ENCODE measurements at regions not wholly inside any gene's neighbourhood (a gene's known extent, or its start where the extent isn't known, plus 50 kb on each side); places are given as distances from the start of the nearest gene placed in this dataset.
A peak's percentile ranks its signal among the peaks of the same experiment; 100 is the strongest.

DNA sequence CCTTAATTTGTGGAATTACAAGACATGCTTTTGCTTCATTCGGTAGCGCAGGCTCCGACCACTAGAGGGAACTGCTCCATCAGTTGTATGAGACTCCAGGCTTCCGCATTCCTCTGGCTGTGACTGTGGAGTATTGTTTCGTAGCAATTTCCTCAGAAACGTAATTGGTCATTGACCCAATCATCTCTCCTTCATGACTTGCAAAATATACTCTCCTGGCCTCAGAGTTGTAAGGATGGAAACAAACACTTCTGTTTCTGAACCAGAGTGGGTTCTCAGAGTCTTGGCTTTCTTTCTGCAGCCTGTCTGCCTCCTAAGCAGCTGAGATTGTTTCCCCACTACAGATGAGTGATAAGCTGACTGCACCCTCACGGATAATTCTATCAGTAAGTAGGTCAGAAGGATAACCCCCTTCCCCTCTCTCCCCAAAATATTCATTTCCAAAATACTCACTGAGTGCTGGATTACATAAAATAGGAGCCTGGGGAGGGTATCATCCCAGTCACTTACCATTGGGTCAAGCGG is 146.8 kb upstream of the ZC3H12C start:
- ChIA-PET CTCF (interaction anchor here (0.6 to 0.7 kb wide), 2 partner anchors 124 to 184 kb away, joined by 3 read pairs; no protein-coding TSS in a partner anchor), POLR2A (no interaction called here)
- TF ChIP-seq ELF4 (IDR thresholded peaks at IDR 0.05) (peak; percentile 62; the same call in 1 of the 2 replicates), FOXK2 (IDR thresholded peaks at IDR 0.05) (no peak), FOXA1 (IDR thresholded peaks at IDR 0.05) (no peak)
- DNase-seq (ENCODE audit: extremely low spot score): peak; percentile 75

DNA sequence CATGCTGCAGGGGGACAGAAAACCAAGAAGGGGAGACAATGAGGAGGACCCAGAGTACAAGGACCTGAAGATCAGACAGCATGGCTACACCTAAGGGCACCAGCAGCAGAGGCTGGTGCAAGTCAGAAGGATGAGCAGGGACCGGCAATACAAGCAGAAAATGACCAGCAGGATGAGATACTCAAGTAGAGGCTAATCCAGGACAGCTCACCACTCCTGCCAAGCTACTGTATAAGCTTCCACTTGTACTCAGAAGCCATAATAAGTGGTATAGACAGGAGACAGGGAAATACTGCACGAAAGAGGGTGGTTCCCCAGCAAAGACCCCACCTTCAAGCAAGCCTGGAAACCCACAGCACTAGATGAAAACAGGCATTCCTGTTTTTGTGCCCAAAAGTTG is 138.7 kb upstream of the ZC3H12C start:
- DNase-seq (ENCODE audit: extremely low spot score): no peak
- CTCF ChIA-PET: no interaction called here
- TF ChIP-seq SUZ12 (IDR thresholded peaks at IDR 0.05): no peak
- TF ChIP-seq ELF4 (IDR thresholded peaks at IDR 0.05): no peak
- TF ChIP-seq SP1 (IDR thresholded peaks at IDR 0.05): no peak
- no peak for TF ChIP-seq PKNOX1 (IDR thresholded peaks at IDR 0.05)
- POLR2A ChIA-PET: no interaction called here

- POLR2A ChIA-PET: no interaction called here
- DNase-seq (ENCODE audit: extremely low spot score): no peak
- no peak for TF ChIP-seq ELF4 (IDR thresholded peaks at IDR 0.05)
- TF ChIP-seq PKNOX1 (IDR thresholded peaks at IDR 0.05): no peak
- TF ChIP-seq HDGF (IDR thresholded peaks at IDR 0.05; ENCODE audit: borderline replicate concordance): no peak
- TF ChIP-seq TARDBP (IDR thresholded peaks at IDR 0.05): no peak
- no peak for TF ChIP-seq ARNT (IDR thresholded peaks at IDR 0.05)
- TF ChIP-seq CTBP1 (IDR thresholded peaks at IDR 0.05; ENCODE audit: borderline replicate concordance): no peak
- TF ChIP-seq SP1 (IDR thresholded peaks at IDR 0.05): no peak
- TF ChIP-seq BHLHE40 (IDR thresholded peaks at IDR 0.05; ENCODE audit: borderline replicate concordance): no peak
- no peak for TF ChIP-seq NFRKB (IDR thresholded peaks at IDR 0.05)
- no peak for TF ChIP-seq LEF1 (IDR thresholded peaks at IDR 0.05; ENCODE audit: borderline replicate concordance)
- TF ChIP-seq ZNF384 (IDR thresholded peaks at IDR 0.05): no peak
- TF ChIP-seq L3MBTL2 (conservative IDR thresholded peaks at IDR 0.05): no peak
- TF ChIP-seq FOXM1 (IDR thresholded peaks at IDR 0.05; ENCODE audit: borderline replicate concordance): no peak
- CTCF ChIA-PET: no interaction called here
Measured at GRCh38 chr11:109956124-109956793, 136.9 kb upstream of the ZC3H12C start.

DNA sequence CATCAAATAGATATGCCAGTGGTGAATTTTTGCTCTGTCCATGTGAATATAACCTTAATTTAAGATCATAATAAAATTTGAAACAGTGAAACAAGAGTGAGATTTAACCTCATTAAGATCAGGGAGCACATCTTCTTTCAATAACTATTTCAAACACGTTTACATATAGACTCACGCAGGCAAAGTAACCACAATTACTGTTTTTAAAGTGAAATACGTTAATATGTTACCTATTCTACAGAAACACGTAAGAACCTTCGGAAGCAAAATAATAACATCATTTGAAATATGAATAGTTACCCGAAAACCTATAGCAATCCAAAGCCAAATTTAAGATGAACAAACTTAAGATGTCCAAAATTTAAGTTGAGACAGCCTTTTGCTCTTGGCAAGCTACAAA is 136.2 kb upstream of the ZC3H12C start:
- ChIA-PET CTCF (interaction anchor here (0.6 kb wide), 1 partner anchor 215 kb away, joined by 3 read pairs; no protein-coding TSS in a partner anchor), POLR2A (no interaction called here)
- TF ChIP-seq ELF4 (IDR thresholded peaks at IDR 0.05) (no peak), FOXA1 (IDR thresholded peaks at IDR 0.05) (no peak), SUZ12 (IDR thresholded peaks at IDR 0.05) (no peak), HDGF (IDR thresholded peaks at IDR 0.05; ENCODE audit: borderline replicate concordance) (no peak), FOXM1 (IDR thresholded peaks at IDR 0.05; ENCODE audit: borderline replicate concordance) (no peak), FOXK2 (IDR thresholded peaks at IDR 0.05) (no peak), L3MBTL2 (conservative IDR thresholded peaks at IDR 0.05) (no peak)
- DNase-seq (ENCODE audit: extremely low spot score): no peak

GRCh38 chr11:109957601-109958000 is 135.6 kb upstream of the ZC3H12C start:
- TF ChIP-seq FOXK2 (IDR thresholded peaks at IDR 0.05) (no peak), HDGF (IDR thresholded peaks at IDR 0.05; ENCODE audit: borderline replicate concordance) (no peak), FOXA1 (IDR thresholded peaks at IDR 0.05) (no peak), SUZ12 (IDR thresholded peaks at IDR 0.05) (no peak), L3MBTL2 (conservative IDR thresholded peaks at IDR 0.05) (no peak), NFRKB (IDR thresholded peaks at IDR 0.05) (no peak), ELF4 (IDR thresholded peaks at IDR 0.05) (no peak), CTBP1 (IDR thresholded peaks at IDR 0.05; ENCODE audit: borderline replicate concordance) (no peak), LEF1 (IDR thresholded peaks at IDR 0.05; ENCODE audit: borderline replicate concordance) (no peak), TARDBP (IDR thresholded peaks at IDR 0.05) (no peak), ZNF384 (IDR thresholded peaks at IDR 0.05) (no peak), ARNT (IDR thresholded peaks at IDR 0.05) (no peak), SP1 (IDR thresholded peaks at IDR 0.05) (no peak), PKNOX1 (IDR thresholded peaks at IDR 0.05) (no peak)
- no peak for DNase-seq (ENCODE audit: extremely low spot score)
- ChIA-PET POLR2A (no interaction called here), CTCF (interaction anchor here (0.6 kb wide), 1 partner anchor 215 kb away, joined by 3 read pairs; no protein-coding TSS in a partner anchor)

DNA sequence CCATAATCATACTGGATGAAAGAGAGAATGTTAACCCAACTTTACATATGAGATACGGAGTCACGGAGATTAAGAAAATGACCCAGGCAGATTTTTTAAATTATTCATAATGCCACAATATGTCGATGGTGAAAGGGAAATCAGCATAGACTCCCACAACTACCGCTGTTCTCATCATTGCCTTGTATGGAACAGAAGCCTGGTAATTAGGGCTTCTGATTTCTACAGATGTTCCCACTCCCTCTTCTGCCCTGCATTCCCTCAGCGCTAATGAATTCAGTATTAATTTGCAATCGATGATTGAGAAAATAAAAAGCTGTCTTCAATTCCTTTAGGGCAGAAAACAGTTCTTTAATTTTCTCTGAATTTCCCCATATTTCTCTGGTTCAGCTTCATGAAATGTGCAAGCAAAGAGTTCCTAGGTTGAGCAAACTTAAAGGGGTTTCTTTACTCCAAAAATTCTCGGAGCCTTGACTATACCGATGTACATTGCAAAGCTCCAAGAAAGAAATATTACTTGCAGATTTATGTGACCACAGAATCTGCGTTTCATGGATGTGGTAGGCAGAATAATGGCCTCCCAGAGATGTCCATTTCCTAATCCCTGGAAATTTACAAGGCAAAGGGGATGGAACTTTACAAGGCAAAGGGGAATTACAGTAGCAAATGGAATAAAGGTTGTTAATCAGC is 134.9 kb upstream of the ZC3H12C start:
- POLR2A ChIA-PET: no interaction called here
- DNase-seq (ENCODE audit: extremely low spot score): no peak
- TF ChIP-seq NFRKB (IDR thresholded peaks at IDR 0.05) (no peak), FOXM1 (IDR thresholded peaks at IDR 0.05; ENCODE audit: borderline replicate concordance) (no peak), SUZ12 (IDR thresholded peaks at IDR 0.05) (no peak), L3MBTL2 (conservative IDR thresholded peaks at IDR 0.05) (no peak), CTBP1 (IDR thresholded peaks at IDR 0.05; ENCODE audit: borderline replicate concordance) (no peak), LEF1 (IDR thresholded peaks at IDR 0.05; ENCODE audit: borderline replicate concordance) (no peak), FOXA1 (IDR thresholded peaks at IDR 0.05) (no peak), ELF4 (IDR thresholded peaks at IDR 0.05) (no peak), FOXK2 (IDR thresholded peaks at IDR 0.05) (no peak)
- CTCF ChIA-PET: no interaction called here
